ENCODE measurements at regions not wholly inside any gene's neighbourhood (a gene's known extent, or its start where the extent isn't known, plus 50 kb on each side); places are given as distances from the start of the nearest gene placed in this dataset.

DNA sequence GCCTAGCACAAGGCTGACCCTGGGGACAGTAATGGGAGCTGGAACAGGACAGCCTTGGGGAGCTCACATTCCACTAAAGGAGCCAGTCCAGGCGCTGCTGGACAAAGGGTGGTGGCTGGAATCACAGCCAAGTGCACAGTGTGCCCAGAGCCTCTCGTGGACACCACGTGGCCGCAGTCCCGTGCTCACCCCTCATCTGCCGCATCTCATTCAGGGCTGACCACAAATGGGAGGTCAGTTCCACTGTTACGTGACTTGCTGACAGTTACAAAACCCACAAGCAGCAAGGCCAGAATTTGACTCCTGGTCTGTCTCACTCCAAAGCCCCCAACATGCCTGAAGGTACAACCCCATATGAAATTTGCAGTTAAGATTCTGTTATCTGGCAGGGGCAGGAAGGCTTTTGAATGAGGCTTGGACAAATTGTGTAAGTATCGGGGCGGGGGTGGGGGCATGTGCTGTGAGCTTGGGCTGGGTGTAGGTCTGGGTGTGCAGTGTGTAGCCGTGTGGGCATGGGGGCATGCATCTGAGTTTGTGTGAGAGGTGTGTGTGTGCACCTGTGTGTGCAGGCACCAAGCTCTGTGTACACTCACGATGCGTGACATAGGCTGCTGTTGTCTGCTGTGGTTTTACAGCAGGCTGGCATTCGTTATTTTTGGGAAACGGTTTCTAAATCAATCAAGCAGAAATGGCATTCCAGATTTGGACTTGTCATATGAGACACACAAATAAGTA is 301.7 kb downstream of the BRD1 start:
- POLR2A ChIA-PET (ENCODE audit: unreplicated experiment), result no interaction called here
- H3K9ac ChIP-seq (ENCODE audit: low read depth, low read length), result no peak overlapping the region

More for the DNA sequence above, 301.7 kb downstream of the BRD1 start:
- TF ChIP-seq MAFK (IDR thresholded peaks at IDR 0.05; ENCODE audit: low read depth, low read length), result no peak
- TF ChIP-seq, protein P1, sequence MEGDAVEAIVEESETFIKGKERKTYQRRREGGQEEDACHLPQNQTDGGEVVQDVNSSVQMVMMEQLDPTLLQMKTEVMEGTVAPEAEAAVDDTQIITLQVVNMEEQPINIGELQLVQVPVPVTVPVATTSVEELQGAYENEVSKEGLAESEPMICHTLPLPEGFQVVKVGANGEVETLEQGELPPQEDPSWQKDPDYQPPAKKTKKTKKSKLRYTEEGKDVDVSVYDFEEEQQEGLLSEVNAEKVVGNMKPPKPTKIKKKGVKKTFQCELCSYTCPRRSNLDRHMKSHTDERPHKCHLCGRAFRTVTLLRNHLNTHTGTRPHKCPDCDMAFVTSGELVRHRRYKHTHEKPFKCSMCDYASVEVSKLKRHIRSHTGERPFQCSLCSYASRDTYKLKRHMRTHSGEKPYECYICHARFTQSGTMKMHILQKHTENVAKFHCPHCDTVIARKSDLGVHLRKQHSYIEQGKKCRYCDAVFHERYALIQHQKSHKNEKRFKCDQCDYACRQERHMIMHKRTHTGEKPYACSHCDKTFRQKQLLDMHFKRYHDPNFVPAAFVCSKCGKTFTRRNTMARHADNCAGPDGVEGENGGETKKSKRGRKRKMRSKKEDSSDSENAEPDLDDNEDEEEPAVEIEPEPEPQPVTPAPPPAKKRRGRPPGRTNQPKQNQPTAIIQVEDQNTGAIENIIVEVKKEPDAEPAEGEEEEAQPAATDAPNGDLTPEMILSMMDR (conservative IDR thresholded peaks at IDR 0.05; ENCODE audit: low read depth, low read length), result no peak
- TF ChIP-seq MXI1 (IDR thresholded peaks at IDR 0.05; ENCODE audit: borderline replicate concordance, low read depth, low read length), result no peak
- Histone ChIP-seq H4K8ac (ENCODE audit: low read depth in 2 of 2, low read length in 2 of 2) (no peak overlapping the region), H3K4ac (ENCODE audit: low read depth, low read length) (no peak overlapping the region), H2BK15ac (ENCODE audit: low read depth, low read length) (no peak overlapping the region), H3K79me1 (ENCODE audit: low read depth in 1 of 2, low read length in 2 of 2) (no peaks in the 10 kb centered on the region), H3K4me2 (ENCODE audit: low read depth, low read length) (no peak overlapping the region), H3K9me1 (ENCODE audit: insufficient read depth, low read length) (no peaks in the 10 kb centered on the region), H3K18ac (ENCODE audit: low read depth, low read length) (no peak overlapping the region), H3K14ac (replicated peaks; ENCODE audit: low read depth, low read length) (no peak overlapping the region), H3K4me1 (ENCODE audit: control insufficient read depth, insufficient read depth, low read length) (no peaks in the 10 kb centered on the region), H4K20me1 (ENCODE audit: insufficient read depth, low read length) (no peaks in the 10 kb centered on the region), H2BK120ac (ENCODE audit: low read depth, low read length) (no peak overlapping the region), H3K56ac (ENCODE audit: extremely low read depth, insufficient read depth, low read length) (no peak overlapping the region), H3K23ac (ENCODE audit: low read depth, low read length) (no peak overlapping the region), H4K91ac (ENCODE audit: insufficient read depth, low read depth, low read length) (no peak overlapping the region), H2BK20ac (ENCODE audit: low read depth, low read length) (no peak overlapping the region), H2AFZ (replicated peaks; ENCODE audit: low read length, poor library complexity) (no peak overlapping the region), H3K9me3 (ENCODE audit: control insufficient read depth, insufficient read depth, low read length) (peaks cover 60% of the 10 kb centered on the region), H2AK5ac (ENCODE audit: low read depth, low read length) (no peak overlapping the region), H4K5ac (ENCODE audit: low read depth, low read length) (no peak overlapping the region), H3K36me3 (ENCODE audit: control insufficient read depth, insufficient read depth, low read length) (no peaks in the 10 kb centered on the region), H3K27me3 (ENCODE audit: control insufficient read depth, insufficient read depth, low read length) (no peaks in the 10 kb centered on the region), H3K4me3 (ENCODE audit: insufficient read depth, low read depth, low read length) (no peak overlapping the region), H2BK5ac (ENCODE audit: low read depth, low read length, poor library complexity, severe bottlenecking) (no peak overlapping the region), H2AK9ac (replicated peaks; ENCODE audit: low read depth, low read length, poor library complexity) (no peak overlapping the region), H3K27ac (ENCODE audit: insufficient read depth, low read length) (no peak overlapping the region)
- dilution Hi-C loops (cut with HindIII; ENCODE audit: low sequenced_read_pairs, unreplicated experiment), result no loop called here
- BruUV-seq (replicated peaks), result no TSS peak
- DNase-seq (no peak), ATAC-seq (ENCODE audit: low read depth) (no peak)
- intact Hi-C loops (cut with micrococcal nuclease), result no loop called here
- in situ Hi-C loops (cut with MboI; ENCODE audit: low sequenced_read_pairs), result no loop called here
- CTCF ChIA-PET, result no interaction called here
- WGBS, 2 experiments (ENCODE audit: extremely low coverage in 2 of 2, insufficient read length in 1 of 2), result 29% methylated on average over 6 of the region's 14 CpGs; no CpG with 5 or more reads in 1 of the 2 experiments

Data from IMR-90 (cell line).